HG03196 (cell line): ENCODE measurements at regions not wholly inside any gene's neighbourhood (a gene's known extent, or its start where the extent isn't known, plus 50 kb on each side); places are given as distances from the start of the nearest gene placed in this dataset.

Source experiments
- ATAC-seq: cut with Tn5 transposase; IDR thresholded peaks from one replicate; pipeline ENCODE4 v1.9.1; 2021; ENCODE audit not compliant: unreplicated experiment

GRCh38 chr4:14284578-14284977 lies 657.1 kb upstream of the BOD1L1 start:
- ATAC-seq = no peak

GRCh38 chr4:14289708-14290107 lies 662.2 kb upstream of the BOD1L1 start:
- ATAC-seq = no peak

GRCh38 chr4:14293582-14293981 lies 666.1 kb upstream of the BOD1L1 start:
- no peak for ATAC-seq

GRCh38 chr4:14294611-14295010 lies 667.1 kb upstream of the BOD1L1 start:
- no peak for ATAC-seq

- ATAC-seq = no peak
These were observed 671.6 kb upstream of the BOD1L1 start for GRCh38 chr4:14299166-14299565.

- ATAC-seq = no peak
These were observed 674.5 kb upstream of the BOD1L1 start for GRCh38 chr4:14302021-14302420.

GRCh38 chr4:14303856-14304255 lies 676.3 kb upstream of the BOD1L1 start:
- ATAC-seq = no peak

- no peak for ATAC-seq
These were observed 680.7 kb upstream of the BOD1L1 start for GRCh38 chr4:14308229-14308651.

- ATAC-seq = no peak
These were observed 681.9 kb upstream of the BOD1L1 start for GRCh38 chr4:14309431-14309830.

GRCh38 chr4:14313757-14314156 lies 686.2 kb upstream of the BOD1L1 start:
- ATAC-seq = no peak

GRCh38 chr4:14315129-14315528 lies 687.2 kb upstream of the CPEB2 start:
- ATAC-seq = no peak

GRCh38 chr4:14317351-14317750 lies 684.9 kb upstream of the CPEB2 start:
- no peak for ATAC-seq

GRCh38 chr4:14318671-14319070 lies 683.6 kb upstream of the CPEB2 start:
- no peak for ATAC-seq

GRCh38 chr4:14321723-14322122 lies 680.6 kb upstream of the CPEB2 start:
- ATAC-seq = no peak

GRCh38 chr4:14323191-14323590 lies 679.1 kb upstream of the CPEB2 start:
- no peak for ATAC-seq

- ATAC-seq = no peak
These were observed 673.1 kb upstream of the CPEB2 start for GRCh38 chr4:14329228-14329627.

- no peak for ATAC-seq
These were observed 668.7 kb upstream of the CPEB2 start for GRCh38 chr4:14333616-14334015.

- no peak for ATAC-seq
These were observed 668.1 kb upstream of the CPEB2 start for GRCh38 chr4:14334166-14334565.

GRCh38 chr4:14335872-14336271 lies 666.4 kb upstream of the CPEB2 start:
- no peak for ATAC-seq

GRCh38 chr4:14336656-14337055 lies 665.6 kb upstream of the CPEB2 start:
- no peak for ATAC-seq

GRCh38 chr4:14337892-14338584 lies 664.2 kb upstream of the CPEB2 start:
- no peak for ATAC-seq

- no peak for ATAC-seq
These were observed 663.6 kb upstream of the CPEB2 start for GRCh38 chr4:14338585-14339265.

- ATAC-seq = no peak
These were observed 662.6 kb upstream of the CPEB2 start for GRCh38 chr4:14339715-14340114.
